ENCODE measurements at regions not wholly inside any gene's neighbourhood (a gene's known extent, or its start where the extent isn't known, plus 50 kb on each side); places are given as distances from the start of the nearest gene placed in this dataset.

DNA sequence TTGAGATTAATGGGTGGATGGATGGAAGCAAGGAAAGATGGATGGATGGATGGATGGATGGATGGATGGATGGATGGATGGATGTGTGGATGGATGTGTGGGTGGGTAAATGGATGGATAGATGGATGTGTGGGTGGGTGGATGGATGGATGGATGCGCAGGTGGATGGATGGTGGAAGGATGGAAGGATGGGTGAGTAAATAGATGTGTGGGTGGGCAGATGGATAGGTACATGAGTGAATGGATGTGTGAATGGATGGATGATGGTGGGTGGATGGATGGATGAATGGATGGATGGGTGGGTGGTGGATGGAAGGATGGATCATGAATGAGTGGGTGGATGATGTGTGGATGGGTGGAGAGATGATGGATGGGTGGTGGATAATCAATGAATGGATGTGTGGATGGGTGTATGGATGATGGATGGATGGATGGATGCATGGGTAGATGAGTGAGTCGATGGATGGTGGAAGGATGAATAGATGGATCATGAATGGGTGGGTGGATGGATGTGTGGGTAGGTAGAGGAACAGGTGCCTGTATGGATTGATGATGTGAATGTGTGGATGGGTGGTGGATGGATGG, 375.2 kb downstream of the BRD1 start:
- H3K27me3 ChIP-seq: peaks cover 4 to 79% (median 14%) of the 10 kb centered on the region in 3 donors
- no peak for DNase-seq

GRCh38 chr22:49451070-49451840, 376.4 kb downstream of the BRD1 start:
- no peak for DNase-seq
- peaks cover 4 to 80% (median 14%) of the 10 kb centered on the region in 3 donors for H3K27me3 ChIP-seq

More for the DNA sequence above, 375.2 kb downstream of the BRD1 start:
- no peak overlapping the region for H3K27ac ChIP-seq
- no peak overlapping the region for H3K4me3 ChIP-seq
- intact Hi-C loops (cut with DNase I; ENCODE audit: low total_unique reads): no loop called here
- WGBS, 5 donors: 87 to 99% (median 92%) methylated on average over 2 of the region's 2 CpGs
- TF ChIP-seq CTCF (IDR thresholded peaks at IDR 0.05) (no peak), EP300 (IDR thresholded peaks at IDR 0.05) (no peak), POLR2AphosphoS5 (IDR thresholded peaks at IDR 0.05) (no peak), POLR2A (IDR thresholded peaks at IDR 0.05) (no peak)
- H3K4me1 ChIP-seq: no peaks in the 10 kb centered on the region
- H3K9me3 ChIP-seq: no peaks in the 10 kb centered on the region
- no peaks in the 10 kb centered on the region for H3K36me3 ChIP-seq

DNA sequence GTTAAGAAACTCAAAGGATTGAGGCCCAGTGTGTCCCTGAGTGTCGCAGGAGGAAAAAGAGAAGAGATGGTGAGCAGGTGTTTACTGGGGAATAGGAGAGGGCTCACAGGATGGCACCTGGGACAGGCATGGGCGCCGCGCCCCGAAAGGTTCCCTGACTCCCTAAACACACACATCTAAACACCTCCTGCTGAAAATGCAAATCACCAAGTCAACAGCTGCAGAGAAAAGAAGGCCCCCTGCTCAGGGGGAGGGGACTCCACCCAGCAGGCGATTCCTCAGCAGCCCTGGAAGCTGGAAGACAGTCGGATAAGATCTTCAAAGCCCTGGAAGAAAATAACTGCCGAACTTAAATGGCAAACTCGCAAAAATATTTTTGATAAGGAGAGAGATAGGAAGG, 377.2 kb downstream of the BRD1 start:
- Histone ChIP-seq H3K27ac (no peak overlapping the region), H3K4me3 (no peak overlapping the region), H3K27me3 (peaks cover 4 to 80% (median 14%) of the 10 kb centered on the region in 3 donors), H3K4me1 (no peaks in the 10 kb centered on the region), H3K36me3 (no peaks in the 10 kb centered on the region), H3K9me3 (peaks cover 0 to 3% (median 0%) of the 10 kb centered on the region in 4 donors)
- 6 to 16% (median 12%) methylated on average over 9 of the region's 9 CpGs for WGBS, 5 donors
- intact Hi-C loops (cut with DNase I; ENCODE audit: low total_unique reads): no loop called here
- TF ChIP-seq POLR2AphosphoS5 (IDR thresholded peaks at IDR 0.05) (no peak), POLR2A (IDR thresholded peaks at IDR 0.05) (no peak), CTCF (IDR thresholded peaks at IDR 0.05) (no peak), EP300 (IDR thresholded peaks at IDR 0.05) (no peak)
- DNase-seq: no peak

More at GRCh38 chr22:49451070-49451840, 376.4 kb downstream of the BRD1 start:
- no peak overlapping the region for H3K4me3 ChIP-seq
- no peak for TF ChIP-seq EP300 (IDR thresholded peaks at IDR 0.05)
- no peak for TF ChIP-seq POLR2A (IDR thresholded peaks at IDR 0.05)
- TF ChIP-seq CTCF (IDR thresholded peaks at IDR 0.05): no peak
- TF ChIP-seq POLR2AphosphoS5 (IDR thresholded peaks at IDR 0.05): no peak
- intact Hi-C loops (cut with DNase I; ENCODE audit: low total_unique reads): no loop called here
- H3K36me3 ChIP-seq: no peaks in the 10 kb centered on the region
- WGBS, 5 donors: 54 to 63% (median 62%) methylated on average over 17 of the region's 17 CpGs
- H3K4me1 ChIP-seq: no peaks in the 10 kb centered on the region
- no peak overlapping the region for H3K27ac ChIP-seq
- H3K9me3 ChIP-seq: peaks cover 0 to 1% (median 0%) of the 10 kb centered on the region in 4 donors

GRCh38 chr22:49449811-49450446, 377.7 kb downstream of the BRD1 start:
- Histone ChIP-seq H3K27me3 (peaks cover 4 to 75% (median 14%) of the 10 kb centered on the region in 3 donors), H3K9me3 (peaks cover 0 to 3% (median 0%) of the 10 kb centered on the region in 4 donors), H3K4me3 (no peak overlapping the region), H3K36me3 (no peaks in the 10 kb centered on the region), H3K27ac (no peak overlapping the region), H3K4me1 (no peaks in the 10 kb centered on the region)
- intact Hi-C loops (cut with DNase I; ENCODE audit: low total_unique reads): no loop called here
- 27 to 39% (median 31%) methylated on average over 35 to 38 of the region's 38 CpGs for WGBS, 5 donors
- DNase-seq: peak in 1 of 2 donors; percentile 50
- TF ChIP-seq CTCF (IDR thresholded peaks at IDR 0.05) (no peak), POLR2A (IDR thresholded peaks at IDR 0.05) (no peak), EP300 (IDR thresholded peaks at IDR 0.05) (no peak), POLR2AphosphoS5 (IDR thresholded peaks at IDR 0.05) (no peak)
